Central memory CD8-positive, alpha-beta T cell (primary cell): ENCODE measurements at regions not wholly inside any gene's neighbourhood (a gene's known extent, or its start where the extent isn't known, plus 50 kb on each side); places are given as distances from the start of the nearest gene placed in this dataset.
"Not testable (repeated sequence)": the region's sequence is repeated elsewhere in the genome, so short reads cannot be mapped to it uniquely, and the experiment has no call there.

ENCODE experiments used
- ATAC-seq: fragments of 150-1000 bp; cut with Tn5 transposase; replicated peaks from 2 replicates; pipeline ENCODE4 v1.10.0; 2022; ENCODE audit warnings: mild to moderate bottlenecking, moderate FRiP score, moderate number of reproducible peaks; ENCODE audit not compliant: poor library complexity, severe bottlenecking; ENCODE audit errors: extremely low read depth
- DNase-seq, 2 donors: peaks; one replicate each; pipeline ENCODE4 v3.0.0; 2021; ENCODE audit warnings: low spot score in 2 of 2
- H3K27ac Mint-ChIP-seq: one replicate; pipeline ENCODE4 v1.8.0; 2022; ENCODE audit warnings: low read depth, mild to moderate bottlenecking, moderate library complexity, mixed read lengths
- H3K27me3 Mint-ChIP-seq: one replicate; pipeline ENCODE4 v1.8.0; 2022; ENCODE audit warnings: mixed read lengths
- H3K36me3 Mint-ChIP-seq: one replicate; pipeline ENCODE4 v1.8.0; 2022; ENCODE audit warnings: mild to moderate bottlenecking, moderate library complexity, mixed read lengths; ENCODE audit not compliant: insufficient read depth
- H3K4me1 Mint-ChIP-seq: one replicate; pipeline ENCODE4 v1.8.0; 2022; ENCODE audit warnings: mixed read lengths
- H3K4me3 Mint-ChIP-seq: one replicate; pipeline ENCODE4 v1.8.0; 2022; ENCODE audit warnings: mild to moderate bottlenecking, moderate library complexity, mixed read lengths
- H3K9me3 Mint-ChIP-seq: one replicate; pipeline ENCODE4 v1.8.0; 2022; ENCODE audit warnings: mixed read lengths

DNA sequence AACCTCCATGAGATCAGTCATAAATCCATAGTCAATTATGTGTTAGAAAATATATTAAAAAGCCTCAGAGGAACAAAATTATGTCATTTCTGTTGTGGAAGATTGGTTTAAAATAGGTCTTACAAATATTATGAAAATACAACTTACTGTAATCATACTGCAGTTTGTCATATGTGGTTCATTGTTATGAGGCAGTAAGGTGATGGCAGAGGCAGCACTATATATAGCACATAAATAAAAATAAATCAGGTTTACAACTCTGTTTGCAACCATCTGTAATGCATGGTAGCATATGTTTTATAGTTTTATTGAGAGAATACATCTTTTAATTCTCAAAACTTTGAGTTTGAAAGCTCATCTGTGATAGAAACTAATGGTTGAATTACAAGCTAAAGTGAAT lies 651.4 kb downstream of the PCDH11X start:
- ATAC-seq, DNase-seq, H3K4me1 Mint-ChIP-seq, H3K36me3 Mint-ChIP-seq, H3K4me3 Mint-ChIP-seq, H3K27me3 Mint-ChIP-seq, H3K9me3 Mint-ChIP-seq, H3K27ac Mint-ChIP-seq: not testable (repeated sequence)

DNA sequence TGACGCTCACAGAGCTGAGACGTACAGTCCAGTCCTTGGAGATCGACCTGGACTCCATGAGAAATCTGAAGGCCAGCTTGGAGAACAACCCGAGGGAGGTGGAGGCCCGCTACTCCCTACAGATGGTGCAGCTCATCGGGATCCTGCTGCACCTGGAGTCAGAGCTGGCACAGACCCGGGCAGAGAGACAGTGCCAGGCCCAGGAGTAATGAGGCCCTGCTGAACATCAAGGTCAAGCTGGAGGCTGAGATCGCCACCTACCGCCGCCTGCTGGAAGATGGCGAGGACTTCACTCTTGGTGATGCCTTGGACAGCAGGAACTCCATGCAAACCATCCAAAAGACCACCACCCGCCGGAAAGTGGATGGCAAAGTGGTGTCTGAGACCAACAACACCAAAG lies 681.4 kb downstream of the PCDH11X start:
- not testable (repeated sequence) for H3K36me3 Mint-ChIP-seq, H3K27ac Mint-ChIP-seq, ATAC-seq, H3K4me1 Mint-ChIP-seq, H3K4me3 Mint-ChIP-seq, H3K9me3 Mint-ChIP-seq, DNase-seq, H3K27me3 Mint-ChIP-seq

- not testable (repeated sequence) for H3K4me1 Mint-ChIP-seq, H3K27ac Mint-ChIP-seq, H3K9me3 Mint-ChIP-seq, H3K27me3 Mint-ChIP-seq, H3K36me3 Mint-ChIP-seq, ATAC-seq, DNase-seq, H3K4me3 Mint-ChIP-seq
These were observed 701.0 kb downstream of the PCDH11X start for GRCh38 chrX:92480165-92480564.

GRCh38 chrX:92485487-92485886 lies 706.3 kb downstream of the PCDH11X start:
- H3K4me1 Mint-ChIP-seq, DNase-seq, H3K36me3 Mint-ChIP-seq, H3K4me3 Mint-ChIP-seq, H3K27ac Mint-ChIP-seq, H3K27me3 Mint-ChIP-seq, ATAC-seq, H3K9me3 Mint-ChIP-seq: not testable (repeated sequence)

GRCh38 chrX:92515270-92515669 lies 736.1 kb downstream of the PCDH11X start:
- DNase-seq, H3K4me1 Mint-ChIP-seq, ATAC-seq, H3K27me3 Mint-ChIP-seq, H3K36me3 Mint-ChIP-seq, H3K4me3 Mint-ChIP-seq, H3K27ac Mint-ChIP-seq, H3K9me3 Mint-ChIP-seq: not testable (repeated sequence)

DNA sequence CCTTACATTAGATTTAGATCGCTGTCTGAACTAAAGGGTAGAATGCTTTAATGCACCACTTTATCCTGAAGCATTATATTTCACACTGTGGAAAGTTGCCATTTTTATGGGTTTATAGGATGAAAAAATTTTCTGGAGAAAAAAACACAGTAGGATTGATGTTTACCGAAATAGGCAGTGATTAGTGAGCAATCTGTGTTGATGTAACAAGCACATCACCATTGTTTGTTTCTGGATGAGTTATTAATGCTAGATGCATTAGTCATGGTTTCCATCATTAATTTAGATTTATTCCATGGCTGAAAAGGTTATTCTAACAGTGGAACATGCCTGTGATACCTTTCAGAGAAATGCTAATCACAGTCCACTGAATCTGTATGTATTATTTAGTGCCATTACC lies 749.8 kb downstream of the PCDH11X start:
- not testable (repeated sequence) for H3K36me3 Mint-ChIP-seq, DNase-seq, H3K9me3 Mint-ChIP-seq, ATAC-seq, H3K27ac Mint-ChIP-seq, H3K4me3 Mint-ChIP-seq, H3K27me3 Mint-ChIP-seq, H3K4me1 Mint-ChIP-seq

DNA sequence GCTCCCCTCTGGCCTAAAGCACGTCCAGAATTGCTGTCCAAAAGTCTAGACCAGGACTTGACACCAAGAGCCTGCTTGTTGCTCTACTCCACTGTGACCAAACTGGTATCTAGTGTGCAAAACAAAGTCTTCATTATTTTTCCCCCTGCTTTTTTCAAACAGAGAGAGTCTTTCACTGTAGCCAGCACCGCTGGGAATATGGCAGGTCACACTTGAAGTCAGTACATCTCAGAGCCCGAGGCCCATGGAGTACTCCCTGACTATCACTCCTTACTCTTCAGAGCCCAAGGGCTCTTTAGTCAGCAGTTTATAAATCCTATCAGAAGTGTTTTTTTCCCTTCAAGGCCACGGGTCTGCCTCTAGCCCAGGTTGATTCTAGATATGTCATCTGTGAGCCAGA lies 761.3 kb downstream of the PCDH11X start:
- not testable (repeated sequence) for DNase-seq, H3K4me3 Mint-ChIP-seq, H3K27ac Mint-ChIP-seq, H3K27me3 Mint-ChIP-seq, H3K9me3 Mint-ChIP-seq, ATAC-seq, H3K36me3 Mint-ChIP-seq, H3K4me1 Mint-ChIP-seq

DNA sequence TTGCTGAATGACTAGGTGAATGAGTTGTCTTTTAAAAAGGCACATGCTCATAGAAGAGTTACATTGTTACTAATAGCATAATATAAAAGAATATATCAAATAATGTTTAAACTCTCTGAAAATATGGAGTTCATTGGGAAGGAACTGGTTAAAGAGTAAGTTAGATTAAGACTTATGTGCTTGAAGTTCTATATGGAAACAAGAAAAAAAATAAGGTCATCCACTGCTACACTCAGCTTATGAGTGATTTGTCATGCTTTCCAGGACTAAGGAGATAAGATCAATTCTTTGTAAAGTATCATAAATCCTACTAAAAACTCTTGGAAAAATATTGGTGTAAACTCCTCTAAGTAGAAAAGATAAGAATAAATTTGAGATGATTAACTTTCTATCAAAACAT lies 779.1 kb downstream of the PCDH11X start:
- not testable (repeated sequence) for H3K4me1 Mint-ChIP-seq, H3K4me3 Mint-ChIP-seq, H3K27me3 Mint-ChIP-seq, DNase-seq, H3K36me3 Mint-ChIP-seq, H3K27ac Mint-ChIP-seq, H3K9me3 Mint-ChIP-seq, ATAC-seq

DNA sequence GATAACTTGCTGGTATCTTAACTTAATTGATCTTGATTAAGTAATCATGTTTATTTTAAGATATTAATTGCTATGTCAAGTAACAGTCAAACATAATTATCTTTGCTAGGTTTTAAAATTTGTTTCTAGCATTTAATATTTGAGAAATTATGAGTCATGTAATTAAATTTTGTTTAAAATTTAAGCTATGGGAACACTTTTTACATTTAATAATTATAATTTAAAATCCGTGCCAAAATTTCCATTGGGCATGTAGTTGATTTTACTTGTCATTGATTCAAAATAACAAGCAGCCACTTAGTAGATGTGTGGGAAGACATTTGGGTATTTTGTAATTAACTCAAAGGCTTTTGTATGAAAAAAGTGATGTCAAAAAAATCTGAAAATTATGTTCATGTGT lies 779.6 kb downstream of the PCDH11X start:
- not testable (repeated sequence) for ATAC-seq, H3K36me3 Mint-ChIP-seq, H3K27ac Mint-ChIP-seq, DNase-seq, H3K9me3 Mint-ChIP-seq, H3K4me3 Mint-ChIP-seq, H3K4me1 Mint-ChIP-seq, H3K27me3 Mint-ChIP-seq

DNA sequence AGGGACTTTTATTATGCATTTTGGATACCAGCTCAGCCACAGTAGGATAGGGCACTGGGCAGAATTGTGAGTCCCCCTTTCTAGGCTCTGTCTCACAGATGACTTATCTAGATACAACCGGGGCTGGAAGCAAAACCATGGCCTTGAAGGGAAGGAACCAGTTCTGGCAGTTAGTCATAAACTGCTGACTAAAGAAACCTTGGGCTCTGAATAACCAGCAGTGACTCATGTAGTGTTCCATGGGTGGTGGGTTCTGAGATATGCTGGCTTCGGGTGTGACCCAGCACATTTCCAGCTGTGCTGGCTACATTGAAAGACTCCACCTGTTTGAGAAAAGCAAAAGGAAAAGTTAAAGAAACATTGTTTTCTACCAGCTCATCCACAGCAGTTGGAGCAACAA lies 780.9 kb downstream of the PCDH11X start:
- not testable (repeated sequence) for H3K36me3 Mint-ChIP-seq, H3K27ac Mint-ChIP-seq, H3K9me3 Mint-ChIP-seq, H3K27me3 Mint-ChIP-seq, DNase-seq, H3K4me3 Mint-ChIP-seq, ATAC-seq, H3K4me1 Mint-ChIP-seq

DNA sequence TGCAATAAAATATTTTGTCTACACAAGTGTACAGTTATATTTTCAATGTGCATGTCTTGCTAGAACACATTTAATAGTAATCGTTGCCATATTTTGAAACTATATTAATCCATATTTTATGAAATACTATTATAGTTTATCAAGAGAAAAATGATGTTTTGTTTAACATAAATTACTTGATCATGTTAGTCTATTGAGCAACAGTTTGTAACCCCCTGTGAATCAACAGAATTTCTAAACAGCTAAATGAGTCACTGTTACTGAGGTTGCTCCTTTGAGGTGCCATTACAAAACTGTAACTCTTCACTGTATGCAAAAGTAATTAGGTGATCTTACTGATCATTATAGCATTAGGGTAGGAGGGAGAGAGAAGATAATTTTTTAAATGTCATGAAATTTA lies 791.0 kb downstream of the PCDH11X start:
- not testable (repeated sequence) for H3K27me3 Mint-ChIP-seq, H3K36me3 Mint-ChIP-seq, DNase-seq

GRCh38 chrX:92586643-92587042 lies 807.5 kb downstream of the PCDH11X start:
- H3K4me3 Mint-ChIP-seq, H3K27me3 Mint-ChIP-seq, H3K36me3 Mint-ChIP-seq, H3K27ac Mint-ChIP-seq, H3K4me1 Mint-ChIP-seq, DNase-seq, ATAC-seq, H3K9me3 Mint-ChIP-seq: not testable (repeated sequence)

More for the DNA sequence above, 791.0 kb downstream of the PCDH11X start:
- ATAC-seq, H3K27ac Mint-ChIP-seq, H3K9me3 Mint-ChIP-seq, H3K4me1 Mint-ChIP-seq, H3K4me3 Mint-ChIP-seq: not testable (repeated sequence)

DNA sequence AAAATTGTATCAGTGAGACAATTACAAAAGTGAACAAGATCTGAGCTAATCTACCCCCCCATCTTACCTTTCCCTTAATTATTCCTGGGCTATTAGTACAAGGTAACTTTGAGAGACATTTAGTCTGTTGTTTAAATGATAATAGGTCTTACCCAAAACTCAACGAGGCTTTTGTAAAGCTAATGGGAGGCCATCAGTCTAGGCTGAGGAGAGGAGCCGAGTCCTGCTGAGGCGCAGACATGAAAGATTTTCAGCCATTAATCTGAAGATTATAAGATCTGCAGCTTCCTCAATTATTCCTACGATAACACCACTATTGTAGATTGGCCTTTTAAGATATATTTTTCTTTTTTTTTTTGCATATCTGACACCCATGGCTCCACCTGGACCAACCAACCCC lies 810.5 kb downstream of the PCDH11X start:
- not testable (repeated sequence) for H3K4me1 Mint-ChIP-seq, H3K9me3 Mint-ChIP-seq, H3K27me3 Mint-ChIP-seq, H3K27ac Mint-ChIP-seq, ATAC-seq, H3K36me3 Mint-ChIP-seq, H3K4me3 Mint-ChIP-seq, DNase-seq

GRCh38 chrX:92590726-92591298 lies 811.6 kb downstream of the PCDH11X start:
- DNase-seq, H3K27me3 Mint-ChIP-seq, H3K9me3 Mint-ChIP-seq, ATAC-seq, H3K4me3 Mint-ChIP-seq, H3K4me1 Mint-ChIP-seq, H3K27ac Mint-ChIP-seq, H3K36me3 Mint-ChIP-seq: not testable (repeated sequence)
